ENCODE measurements at regions not wholly inside any gene's neighbourhood (a gene's known extent, or its start where the extent isn't known, plus 50 kb on each side); places are given as distances from the start of the nearest gene placed in this dataset.

GRCh38 chr1:198878566-198878965 is 239.7 kb downstream of the PTPRC start:
- TF ChIP-seq POLR2AphosphoS5 (IDR thresholded peaks at IDR 0.05; ENCODE audit: low read depth, low read length) (no peak), REST (IDR thresholded peaks at IDR 0.05; ENCODE audit: insufficient read depth in 1 of 2, low read depth in 2 of 2, low read length in 2 of 2) (no peak), TAF1 (IDR thresholded peaks at IDR 0.05; ENCODE audit: borderline replicate concordance, insufficient read depth, low read length) (no peak), SIN3A (IDR thresholded peaks at IDR 0.05; ENCODE audit: borderline replicate concordance, insufficient read depth, low read length) (no peak)

Measured in PFSK-1 (cell line).